ENCODE measurements at regions not wholly inside any gene's neighbourhood (a gene's known extent, or its start where the extent isn't known, plus 50 kb on each side); places are given as distances from the start of the nearest gene placed in this dataset.

- Histone ChIP-seq H3K4me3 (no peak overlapping the region), H3K27ac (ENCODE audit: control insufficient read depth, insufficient read depth) (no peak overlapping the region), H3K4me1 (ENCODE audit: control insufficient read depth, insufficient read depth, low read length) (no peaks in the 10 kb centered on the region), H3K27me3 (replicated peaks in 1 of 2; ENCODE audit: control insufficient read depth in 2 of 2, insufficient read depth in 2 of 2, low read length in 1 of 2) (no peaks in the 10 kb centered on the region), H3K9me3 (replicated peaks; ENCODE audit: control insufficient read depth, insufficient read depth, low read length) (no peaks in the 10 kb centered on the region), H3K36me3 (ENCODE audit: control insufficient read depth in 2 of 2, insufficient read depth in 2 of 2, low read length in 1 of 2) (no peaks in the 10 kb centered on the region), H3K4me2 (ENCODE audit: control insufficient read depth, insufficient read depth) (no peak overlapping the region), H3K9ac (ENCODE audit: control insufficient read depth, insufficient read depth, low read length) (no peak overlapping the region), H2AFZ (ENCODE audit: control insufficient read depth, low read depth, low read length) (no peak overlapping the region), H4K20me1 (ENCODE audit: control insufficient read depth, insufficient read depth) (no peaks in the 10 kb centered on the region), H3K79me2 (ENCODE audit: control insufficient read depth, insufficient read depth, low read length) (no peaks in the 10 kb centered on the region)
- ChIA-PET SMC1A (ENCODE audit: uncharacterized antibody, unreplicated experiment) (no interaction called here), CTCF (no interaction called here), POLR2A (no interaction called here), RAD21 (ENCODE audit: unreplicated experiment) (no interaction called here)
- intact Hi-C loops (cut with micrococcal nuclease; ENCODE audit: unreplicated experiment) = no loop called here
- ATAC-seq = no peak
- no peak for FAIRE-seq
- in situ Hi-C loops (cut with MboI) = no loop called here
- no peak for DNase-seq (ENCODE audit: low read depth, low spot score)
- no TSS peak for BruUV-seq (replicated peaks)
- WGBS (ENCODE audit: insufficient coverage, insufficient replicate concordance, low lambda C conversion rate, missing lambda C conversion rate) = 0% methylated on average over 1 of the region's 1 CpG
- TF ChIP-seq WRNIP1 (IDR thresholded peaks at IDR 0.05; ENCODE audit: borderline replicate concordance, low read depth, low read length) (no peak), ZBTB11 (CRISPR knock-in tag; IDR thresholded peaks at IDR 0.05) (no peak), RAD51 (IDR thresholded peaks at IDR 0.05) (no peak), ZNF217 (IDR thresholded peaks at IDR 0.05) (no peak), NRF1 (conservative IDR thresholded peaks at IDR 0.05; ENCODE audit: low read depth, low read length) (no peak), IRF4 (IDR thresholded peaks at IDR 0.05; ENCODE audit: low read depth, low read length) (no peak), SP1 (IDR thresholded peaks at IDR 0.05; ENCODE audit: low read depth, low read length) (no peak), MYC (IDR thresholded peaks at IDR 0.05; ENCODE audit: insufficient read depth, insufficient read length, insufficient replicate concordance, low read length, severe bottlenecking) (no peak), IRF3 (IDR thresholded peaks at IDR 0.05) (no peak), PRDM15 (CRISPR knock-in tag; IDR thresholded peaks at IDR 0.05) (no peak), PAX5 (IDR thresholded peaks at IDR 0.05; ENCODE audit: borderline replicate concordance, low read depth, low read length) (no peak), GABPA (IDR thresholded peaks at IDR 0.05; ENCODE audit: low read depth) (no peak), BCL11A (IDR thresholded peaks at IDR 0.05; ENCODE audit: low read depth, low read length) (no peak), HSF1 (IDR thresholded peaks at IDR 0.05; ENCODE audit: low read depth, low read length) (no peak)
Observed at GRCh38 chr6:67497749-67498148, 1137.3 kb upstream of the ADGRB3 start.
